HL-60 (cell line): ENCODE measurements at regions not wholly inside any gene's neighbourhood (a gene's known extent, or its start where the extent isn't known, plus 50 kb on each side); places are given as distances from the start of the nearest gene placed in this dataset.

ENCODE experiments used
- CTCF ChIP-seq: IDR thresholded peaks from one replicate; pipeline ENCODE4 v1.5.1; 2011; ENCODE audit warnings: low read length, control low read depth, inconsistent platforms; ENCODE audit not compliant: insufficient read depth
- REST ChIP-seq: IDR thresholded peaks from 2 replicates; pipeline ENCODE4 v1.6.1; 2012; ENCODE audit warnings: low read depth; ENCODE audit not compliant: insufficient replicate concordance

GRCh38 chr2:234679301-234679740, 182.4 kb upstream of the ARL4C start:
- TF ChIP-seq REST (no peak), CTCF (no peak)
